SK-N-SH (cell line): ENCODE measurements at regions not wholly inside any gene's neighbourhood (a gene's known extent, or its start where the extent isn't known, plus 50 kb on each side); places are given as distances from the start of the nearest gene placed in this dataset.

ENCODE experiments used
- REST ChIP-seq: IDR thresholded peaks from 2 replicates; pipeline ENCODE4 v1.6.1; 2012; ENCODE audit warnings: mild to moderate bottlenecking, low read depth, low read length, moderate library complexity
- SMC3 ChIP-seq: IDR thresholded peaks from 2 replicates; pipeline ENCODE4 v1.6.1; 2012; ENCODE audit warnings: low read depth, low read length, improper control_type of control experiment
- TF ChIP-seq, protein P1 (sequence below): fragments of 200-600 bp; sonication (generic); IDR thresholded peaks from 2 replicates; pipeline ENCODE4 v1.6.1; 2017; ENCODE audit warnings: antibody characterized with exemption, mild to moderate bottlenecking, moderate library complexity

DNA sequence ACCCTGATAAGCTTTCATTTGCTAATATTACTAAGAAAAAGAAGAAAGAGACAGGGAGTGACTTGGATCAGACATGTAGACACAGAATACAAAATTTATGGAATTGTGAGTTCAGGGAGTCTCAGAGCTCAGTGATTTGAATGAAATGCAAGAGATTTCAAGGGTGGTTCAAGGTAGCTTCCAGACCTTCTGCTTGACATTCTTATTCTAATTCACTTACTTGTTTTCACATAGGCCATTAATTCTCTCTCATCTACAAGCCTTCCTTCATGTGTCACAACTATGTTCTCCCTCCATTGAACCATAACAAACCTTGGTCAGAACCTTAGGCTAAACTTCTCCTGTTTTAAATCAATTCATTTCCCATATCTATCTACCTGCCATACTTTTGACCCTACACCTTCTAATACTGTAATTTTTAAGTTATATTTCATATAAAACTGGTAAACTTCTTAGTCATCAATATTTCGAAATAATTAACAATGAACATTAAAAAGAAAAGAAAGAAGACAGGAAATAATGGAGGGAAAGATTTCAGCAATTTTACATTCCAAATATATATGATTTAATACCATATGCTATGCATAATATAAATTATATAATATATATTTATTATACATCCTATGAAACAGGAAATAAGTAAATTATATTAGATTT lies 139.2 kb upstream of the PDE1A start:
- TF ChIP-seq SMC3 = no peak
- TF ChIP-seq, protein P1, sequence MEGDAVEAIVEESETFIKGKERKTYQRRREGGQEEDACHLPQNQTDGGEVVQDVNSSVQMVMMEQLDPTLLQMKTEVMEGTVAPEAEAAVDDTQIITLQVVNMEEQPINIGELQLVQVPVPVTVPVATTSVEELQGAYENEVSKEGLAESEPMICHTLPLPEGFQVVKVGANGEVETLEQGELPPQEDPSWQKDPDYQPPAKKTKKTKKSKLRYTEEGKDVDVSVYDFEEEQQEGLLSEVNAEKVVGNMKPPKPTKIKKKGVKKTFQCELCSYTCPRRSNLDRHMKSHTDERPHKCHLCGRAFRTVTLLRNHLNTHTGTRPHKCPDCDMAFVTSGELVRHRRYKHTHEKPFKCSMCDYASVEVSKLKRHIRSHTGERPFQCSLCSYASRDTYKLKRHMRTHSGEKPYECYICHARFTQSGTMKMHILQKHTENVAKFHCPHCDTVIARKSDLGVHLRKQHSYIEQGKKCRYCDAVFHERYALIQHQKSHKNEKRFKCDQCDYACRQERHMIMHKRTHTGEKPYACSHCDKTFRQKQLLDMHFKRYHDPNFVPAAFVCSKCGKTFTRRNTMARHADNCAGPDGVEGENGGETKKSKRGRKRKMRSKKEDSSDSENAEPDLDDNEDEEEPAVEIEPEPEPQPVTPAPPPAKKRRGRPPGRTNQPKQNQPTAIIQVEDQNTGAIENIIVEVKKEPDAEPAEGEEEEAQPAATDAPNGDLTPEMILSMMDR = no peak
- no peak for TF ChIP-seq REST
